ENCODE measurements at regions not wholly inside any gene's neighbourhood (a gene's known extent, or its start where the extent isn't known, plus 50 kb on each side); places are given as distances from the start of the nearest gene placed in this dataset.

- TF ChIP-seq CTCF (IDR thresholded peaks at IDR 0.05) (no peak), POLR2A (IDR thresholded peaks at IDR 0.05) (no peak), POLR2AphosphoS5 (IDR thresholded peaks at IDR 0.05) (no peak)
Measured at GRCh38 chr7:153443032-153443701, 609.0 kb upstream of the DPP6 start.
